ENCODE measurements at regions not wholly inside any gene's neighbourhood (a gene's known extent, or its start where the extent isn't known, plus 50 kb on each side); places are given as distances from the start of the nearest gene placed in this dataset.

DNA sequence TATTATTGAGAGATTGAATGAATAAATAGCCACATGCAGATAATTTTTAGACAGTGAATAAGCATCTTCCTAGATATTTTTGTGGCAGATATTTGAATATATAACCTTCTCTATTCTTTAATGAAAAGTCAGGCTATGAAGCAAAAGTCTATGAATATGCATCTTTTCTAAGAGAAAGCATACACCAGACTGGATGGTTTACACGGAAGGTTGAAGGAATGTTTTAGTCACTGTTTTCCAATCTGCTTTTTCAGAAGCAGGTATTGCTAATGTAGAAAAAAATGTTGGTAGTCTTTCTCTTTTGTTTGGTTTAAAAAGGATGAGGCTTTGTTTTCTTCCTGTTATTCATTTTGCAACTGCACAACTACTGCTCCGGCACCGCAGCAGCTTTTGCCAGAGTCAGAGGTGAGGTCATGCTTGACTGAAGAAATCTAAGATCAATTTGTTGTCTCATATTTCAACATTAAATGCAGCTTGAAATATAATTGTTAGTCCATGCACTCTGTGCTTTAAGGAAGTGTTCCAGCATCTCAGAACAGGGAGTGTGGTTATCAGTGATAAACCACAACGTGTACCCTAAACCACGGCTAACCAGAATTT is 1540.8 kb upstream of the PIK3C3 start:
- Histone ChIP-seq H3K36me3 (ENCODE audit: low read depth, missing control alignments) (no peaks in the 10 kb centered on the region), H3K9me3 (no peaks in the 10 kb centered on the region), H3K4me1 (no peaks in the 10 kb centered on the region), H3K27ac (no peak overlapping the region), H3K4me3 (no peak overlapping the region), H3K27me3 (no peaks in the 10 kb centered on the region)
- TF ChIP-seq, protein P1, sequence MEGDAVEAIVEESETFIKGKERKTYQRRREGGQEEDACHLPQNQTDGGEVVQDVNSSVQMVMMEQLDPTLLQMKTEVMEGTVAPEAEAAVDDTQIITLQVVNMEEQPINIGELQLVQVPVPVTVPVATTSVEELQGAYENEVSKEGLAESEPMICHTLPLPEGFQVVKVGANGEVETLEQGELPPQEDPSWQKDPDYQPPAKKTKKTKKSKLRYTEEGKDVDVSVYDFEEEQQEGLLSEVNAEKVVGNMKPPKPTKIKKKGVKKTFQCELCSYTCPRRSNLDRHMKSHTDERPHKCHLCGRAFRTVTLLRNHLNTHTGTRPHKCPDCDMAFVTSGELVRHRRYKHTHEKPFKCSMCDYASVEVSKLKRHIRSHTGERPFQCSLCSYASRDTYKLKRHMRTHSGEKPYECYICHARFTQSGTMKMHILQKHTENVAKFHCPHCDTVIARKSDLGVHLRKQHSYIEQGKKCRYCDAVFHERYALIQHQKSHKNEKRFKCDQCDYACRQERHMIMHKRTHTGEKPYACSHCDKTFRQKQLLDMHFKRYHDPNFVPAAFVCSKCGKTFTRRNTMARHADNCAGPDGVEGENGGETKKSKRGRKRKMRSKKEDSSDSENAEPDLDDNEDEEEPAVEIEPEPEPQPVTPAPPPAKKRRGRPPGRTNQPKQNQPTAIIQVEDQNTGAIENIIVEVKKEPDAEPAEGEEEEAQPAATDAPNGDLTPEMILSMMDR (IDR thresholded peaks at IDR 0.05), result no peak
- no peak for TF ChIP-seq POLR2A (IDR thresholded peaks at IDR 0.05)
- WGBS, 2 donors, result 35 to 41% methylated on average over 5 of the region's 5 CpGs
- no peak for DNase-seq
- intact Hi-C loops (cut with DNase I; ENCODE audit: low total_unique reads), result no loop called here

DNA sequence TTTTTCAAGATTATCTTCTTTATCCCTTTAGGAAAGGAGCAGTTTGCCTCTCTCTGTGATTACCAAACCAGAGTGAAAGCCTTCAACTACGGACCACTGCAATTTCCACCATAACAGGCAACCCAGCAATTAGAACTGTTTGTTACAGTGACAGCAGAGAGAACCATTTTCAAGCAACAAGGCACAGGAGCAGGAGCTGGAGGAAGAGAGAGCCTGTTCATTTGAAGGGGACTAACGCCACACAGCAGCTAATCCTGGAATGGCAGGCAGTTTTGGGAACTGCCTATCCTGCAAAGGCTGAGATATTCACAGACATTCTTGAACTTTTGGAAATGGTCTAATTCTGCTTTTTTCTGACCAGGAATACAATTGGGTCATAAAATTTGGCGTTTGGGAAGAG is 1541.9 kb upstream of the PIK3C3 start:
- no peaks in the 10 kb centered on the region for H3K4me1 ChIP-seq
- no peaks in the 10 kb centered on the region for H3K9me3 ChIP-seq
- 39 to 48% methylated on average over 3 of the region's 3 CpGs for WGBS, 2 donors
- no peak overlapping the region for H3K4me3 ChIP-seq
- peak; percentile 64 for DNase-seq
- H3K27ac ChIP-seq, result no peak overlapping the region
- H3K36me3 ChIP-seq (ENCODE audit: low read depth, missing control alignments), result no peaks in the 10 kb centered on the region
- no peaks in the 10 kb centered on the region for H3K27me3 ChIP-seq
- TF ChIP-seq, protein P1 (IDR thresholded peaks at IDR 0.05), result peak in 2 of 3 experiments; percentile 27 to 34
- TF ChIP-seq POLR2A (IDR thresholded peaks at IDR 0.05), result no peak
- intact Hi-C loops (cut with DNase I; ENCODE audit: low total_unique reads), result no loop called here

DNA sequence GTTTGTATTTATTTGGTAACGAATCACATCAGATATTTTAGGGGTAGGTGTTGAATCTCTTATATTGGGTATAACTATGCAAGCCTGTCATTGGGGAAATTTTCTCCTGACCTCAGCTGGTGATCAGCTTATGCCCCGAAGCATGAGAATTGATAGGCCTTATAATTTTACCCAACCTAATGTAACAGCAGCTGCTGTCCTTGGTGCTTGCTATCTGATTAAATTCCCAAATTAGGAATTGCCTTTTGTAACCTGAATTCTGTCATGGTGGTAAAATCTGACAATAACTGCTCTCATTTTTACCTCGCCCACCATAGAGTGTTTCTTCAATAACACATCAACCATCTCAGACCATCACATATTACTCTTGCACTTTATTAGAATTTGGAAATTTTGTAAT is 1542.6 kb upstream of the PIK3C3 start:
- Histone ChIP-seq H3K27ac (no peak overlapping the region), H3K9me3 (no peaks in the 10 kb centered on the region), H3K27me3 (no peaks in the 10 kb centered on the region), H3K4me1 (no peaks in the 10 kb centered on the region), H3K36me3 (ENCODE audit: low read depth, missing control alignments) (no peaks in the 10 kb centered on the region), H3K4me3 (no peak overlapping the region)
- DNase-seq, result no peak
- intact Hi-C loops (cut with DNase I; ENCODE audit: low total_unique reads), result no loop called here
- TF ChIP-seq, protein P1 (IDR thresholded peaks at IDR 0.05), result no peak
- TF ChIP-seq POLR2A (IDR thresholded peaks at IDR 0.05), result no peak
- 80 to 87% methylated on average over 3 of the region's 3 CpGs for WGBS, 2 donors

DNA sequence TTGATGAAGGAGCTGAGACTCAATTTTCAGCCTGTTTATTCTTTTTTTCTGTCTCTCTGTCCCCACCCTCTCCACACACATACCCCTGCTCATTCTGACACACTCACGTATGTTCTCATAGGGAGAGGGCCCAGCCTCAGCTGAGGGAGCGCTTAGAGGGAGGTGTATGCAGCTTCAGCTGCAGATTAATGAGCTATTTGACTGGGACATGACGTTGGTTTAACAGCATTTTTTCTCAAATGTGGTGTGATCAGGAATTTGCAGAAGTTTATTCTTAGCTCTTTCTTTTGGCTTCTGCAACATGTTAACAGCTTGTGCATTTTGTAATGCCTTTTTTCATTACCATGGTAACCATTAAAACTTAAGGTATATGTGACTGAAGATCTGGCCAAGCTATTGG is 1547.1 kb upstream of the PIK3C3 start:
- no peak for DNase-seq
- Histone ChIP-seq H3K27me3 (no peaks in the 10 kb centered on the region), H3K4me1 (no peaks in the 10 kb centered on the region), H3K9me3 (no peaks in the 10 kb centered on the region), H3K36me3 (ENCODE audit: low read depth, missing control alignments) (no peaks in the 10 kb centered on the region), H3K27ac (no peak overlapping the region), H3K4me3 (no peak overlapping the region)
- TF ChIP-seq, protein P1 (IDR thresholded peaks at IDR 0.05), result no peak
- TF ChIP-seq POLR2A (IDR thresholded peaks at IDR 0.05), result no peak
- intact Hi-C loops (cut with DNase I; ENCODE audit: low total_unique reads), result no loop called here
- WGBS, 2 donors, result 49 to 70% methylated on average over 3 of the region's 3 CpGs

DNA sequence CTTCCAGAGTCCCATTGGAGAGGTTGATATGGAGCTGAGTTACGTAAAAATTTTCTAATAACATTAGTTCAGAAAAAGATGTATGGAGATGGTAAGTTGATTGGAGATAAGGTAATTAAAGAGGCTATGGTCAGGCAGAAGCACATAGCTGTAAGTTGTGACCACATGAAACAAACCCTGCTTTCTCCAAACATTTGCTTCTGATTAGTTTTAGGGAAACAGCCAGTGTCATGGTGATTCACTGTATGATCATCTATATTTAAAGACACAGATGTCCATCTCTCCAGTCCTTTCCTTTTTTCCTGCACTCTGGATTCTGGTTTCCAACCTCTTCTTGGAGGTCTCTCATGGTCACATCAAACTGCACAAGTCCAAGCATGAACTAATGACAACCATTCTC is 1550.8 kb upstream of the PIK3C3 start:
- intact Hi-C loops (cut with DNase I; ENCODE audit: low total_unique reads), result no loop called here
- Histone ChIP-seq H3K4me3 (no peak overlapping the region), H3K9me3 (no peaks in the 10 kb centered on the region), H3K4me1 (no peaks in the 10 kb centered on the region), H3K27ac (no peak overlapping the region), H3K27me3 (no peaks in the 10 kb centered on the region), H3K36me3 (ENCODE audit: low read depth, missing control alignments) (no peaks in the 10 kb centered on the region)
- 94 to 98% methylated on average over 1 of the region's 1 CpG for WGBS, 2 donors
- no peak for DNase-seq
- TF ChIP-seq POLR2A (IDR thresholded peaks at IDR 0.05), result no peak
- TF ChIP-seq, protein P1 (IDR thresholded peaks at IDR 0.05), result no peak

Measured in testis (tissue), 2 donors.